ENCODE measurements at regions not wholly inside any gene's neighbourhood (a gene's known extent, or its start where the extent isn't known, plus 50 kb on each side); places are given as distances from the start of the nearest gene placed in this dataset.

GRCh38 chr3:186476541-186476940, 67.6 kb downstream of the CRYGS start:
- Histone ChIP-seq H3K36me3 (ENCODE audit: insufficient read depth, low read length) (no peaks in the 10 kb centered on the region), H4K20me1 (ENCODE audit: insufficient read depth) (no peaks in the 10 kb centered on the region), H3K9ac (ENCODE audit: low read length) (no peak overlapping the region), H3K27me3 (ENCODE audit: insufficient read depth, low read depth, low read length) (no peaks in the 10 kb centered on the region), H3K9me2 (ENCODE audit: insufficient read depth, low read length) (no peaks in the 10 kb centered on the region), H3K79me2 (replicated peaks; ENCODE audit: insufficient read depth, low read length) (no peaks in the 10 kb centered on the region), H3K27ac (ENCODE audit: low read length) (no peak overlapping the region), H3K9me3 (ENCODE audit: low read length) (no peaks in the 10 kb centered on the region), H3K4me2 (ENCODE audit: low read length) (no peak overlapping the region), H3F3A (ENCODE audit: insufficient read depth, low read length, poor library complexity, severe bottlenecking) (no peaks in the 10 kb centered on the region), H3K4me3 (ENCODE audit: low read length) (no peak overlapping the region), H2AFZ (ENCODE audit: low read depth, low read length) (no peak overlapping the region)
- no peak for TF ChIP-seq EZH2 (IDR thresholded peaks at IDR 0.05; ENCODE audit: borderline replicate concordance, insufficient read depth, low read length, poor library complexity, severe bottlenecking)
- no peak for TF ChIP-seq EP300 (conservative IDR thresholded peaks at IDR 0.05; ENCODE audit: poor library complexity, severe bottlenecking)
- TF ChIP-seq RAD21 (conservative IDR thresholded peaks at IDR 0.05), result no peak
- no peak for TF ChIP-seq MXI1 (conservative IDR thresholded peaks at IDR 0.05; ENCODE audit: poor library complexity, severe bottlenecking)
- TF ChIP-seq REST (IDR thresholded peaks at IDR 0.05; ENCODE audit: borderline replicate concordance), result no peak
- no peak for TF ChIP-seq SMC3 (conservative IDR thresholded peaks at IDR 0.05; ENCODE audit: poor library complexity)
- no peak for TF ChIP-seq TAF1 (IDR thresholded peaks at IDR 0.05; ENCODE audit: low read depth)
- no peak for TF ChIP-seq POLR2AphosphoS5 (IDR thresholded peaks at IDR 0.05)
- TF ChIP-seq, protein P1, sequence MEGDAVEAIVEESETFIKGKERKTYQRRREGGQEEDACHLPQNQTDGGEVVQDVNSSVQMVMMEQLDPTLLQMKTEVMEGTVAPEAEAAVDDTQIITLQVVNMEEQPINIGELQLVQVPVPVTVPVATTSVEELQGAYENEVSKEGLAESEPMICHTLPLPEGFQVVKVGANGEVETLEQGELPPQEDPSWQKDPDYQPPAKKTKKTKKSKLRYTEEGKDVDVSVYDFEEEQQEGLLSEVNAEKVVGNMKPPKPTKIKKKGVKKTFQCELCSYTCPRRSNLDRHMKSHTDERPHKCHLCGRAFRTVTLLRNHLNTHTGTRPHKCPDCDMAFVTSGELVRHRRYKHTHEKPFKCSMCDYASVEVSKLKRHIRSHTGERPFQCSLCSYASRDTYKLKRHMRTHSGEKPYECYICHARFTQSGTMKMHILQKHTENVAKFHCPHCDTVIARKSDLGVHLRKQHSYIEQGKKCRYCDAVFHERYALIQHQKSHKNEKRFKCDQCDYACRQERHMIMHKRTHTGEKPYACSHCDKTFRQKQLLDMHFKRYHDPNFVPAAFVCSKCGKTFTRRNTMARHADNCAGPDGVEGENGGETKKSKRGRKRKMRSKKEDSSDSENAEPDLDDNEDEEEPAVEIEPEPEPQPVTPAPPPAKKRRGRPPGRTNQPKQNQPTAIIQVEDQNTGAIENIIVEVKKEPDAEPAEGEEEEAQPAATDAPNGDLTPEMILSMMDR (IDR thresholded peaks at IDR 0.05; ENCODE audit: poor library complexity, severe bottlenecking), result no peak

GRCh38 chr3:186476044-186476468, 68.1 kb downstream of the CRYGS start:
- Histone ChIP-seq H3K4me2 (ENCODE audit: low read length) (no peak overlapping the region), H3K27ac (ENCODE audit: low read length) (no peak overlapping the region), H3K9me3 (ENCODE audit: low read length) (no peaks in the 10 kb centered on the region), H2AFZ (ENCODE audit: low read depth, low read length) (no peak overlapping the region), H3K27me3 (ENCODE audit: insufficient read depth, low read depth, low read length) (no peaks in the 10 kb centered on the region), H3K79me2 (replicated peaks; ENCODE audit: insufficient read depth, low read length) (no peaks in the 10 kb centered on the region), H4K20me1 (ENCODE audit: insufficient read depth) (no peaks in the 10 kb centered on the region), H3F3A (ENCODE audit: insufficient read depth, low read length, poor library complexity, severe bottlenecking) (no peaks in the 10 kb centered on the region), H3K9me2 (ENCODE audit: insufficient read depth, low read length) (no peaks in the 10 kb centered on the region), H3K9ac (ENCODE audit: low read length) (no peak overlapping the region), H3K4me3 (ENCODE audit: low read length) (no peak overlapping the region), H3K36me3 (ENCODE audit: insufficient read depth, low read length) (no peaks in the 10 kb centered on the region)
- TF ChIP-seq REST (IDR thresholded peaks at IDR 0.05; ENCODE audit: borderline replicate concordance), result no peak
- no peak for TF ChIP-seq EP300 (conservative IDR thresholded peaks at IDR 0.05; ENCODE audit: poor library complexity, severe bottlenecking)
- no peak for TF ChIP-seq EZH2 (IDR thresholded peaks at IDR 0.05; ENCODE audit: borderline replicate concordance, insufficient read depth, low read length, poor library complexity, severe bottlenecking)
- TF ChIP-seq SMC3 (conservative IDR thresholded peaks at IDR 0.05; ENCODE audit: poor library complexity), result no peak
- no peak for TF ChIP-seq MXI1 (conservative IDR thresholded peaks at IDR 0.05; ENCODE audit: poor library complexity, severe bottlenecking)
